SH-SY5Y (cell line): ENCODE measurements at regions not wholly inside any gene's neighbourhood (a gene's known extent, or its start where the extent isn't known, plus 50 kb on each side); places are given as distances from the start of the nearest gene placed in this dataset.

Experiments
- GATA2 ChIP-seq: IDR thresholded peaks from 2 replicates; pipeline ENCODE4 v1.6.1; 2011; ENCODE audit warnings: mild to moderate bottlenecking, low read depth, low read length
- GATA3 ChIP-seq: IDR thresholded peaks from 2 replicates; pipeline ENCODE4 v1.6.1; 2011; ENCODE audit warnings: low read depth, mild to moderate bottlenecking, low read length, moderate library complexity

- no peak for TF ChIP-seq GATA2
- no peak for TF ChIP-seq GATA3
These were observed 436.8 kb downstream of the PREX1 start for GRCh38 chr20:48390981-48391380.
